GM12873 (cell line): ENCODE measurements at regions not wholly inside any gene's neighbourhood (a gene's known extent, or its start where the extent isn't known, plus 50 kb on each side); places are given as distances from the start of the nearest gene placed in this dataset.

Experiments used
- TF ChIP-seq, protein P1 (sequence below): IDR thresholded peaks from 2 replicates; pipeline ENCODE4 v1.5.1; 2012; ENCODE audit warnings: low read depth, mild to moderate bottlenecking, moderate library complexity, low read length, control low read depth; ENCODE audit not compliant: insufficient read depth; ENCODE audit errors: missing control alignments

DNA sequence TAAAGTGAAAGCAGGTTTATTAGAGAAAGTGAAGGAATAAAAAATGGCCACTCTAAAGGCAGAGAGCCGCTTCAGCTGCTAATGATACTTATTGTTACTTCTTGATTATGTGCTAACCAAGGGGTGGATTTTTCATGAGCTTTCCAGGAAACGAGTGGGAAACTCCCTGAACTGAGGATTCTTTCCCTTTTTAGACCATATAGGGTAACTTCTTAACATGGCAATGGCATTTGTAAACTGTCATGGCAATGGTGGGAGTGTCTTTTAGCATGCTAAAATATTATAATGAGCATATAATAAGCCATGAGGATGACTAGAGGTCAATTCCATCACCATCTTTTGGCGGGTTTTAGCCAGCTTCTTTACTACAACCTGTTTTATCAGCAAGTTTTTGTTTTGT, 890.0 kb downstream of the UQCRFS1 start:
- TF ChIP-seq, protein P1, sequence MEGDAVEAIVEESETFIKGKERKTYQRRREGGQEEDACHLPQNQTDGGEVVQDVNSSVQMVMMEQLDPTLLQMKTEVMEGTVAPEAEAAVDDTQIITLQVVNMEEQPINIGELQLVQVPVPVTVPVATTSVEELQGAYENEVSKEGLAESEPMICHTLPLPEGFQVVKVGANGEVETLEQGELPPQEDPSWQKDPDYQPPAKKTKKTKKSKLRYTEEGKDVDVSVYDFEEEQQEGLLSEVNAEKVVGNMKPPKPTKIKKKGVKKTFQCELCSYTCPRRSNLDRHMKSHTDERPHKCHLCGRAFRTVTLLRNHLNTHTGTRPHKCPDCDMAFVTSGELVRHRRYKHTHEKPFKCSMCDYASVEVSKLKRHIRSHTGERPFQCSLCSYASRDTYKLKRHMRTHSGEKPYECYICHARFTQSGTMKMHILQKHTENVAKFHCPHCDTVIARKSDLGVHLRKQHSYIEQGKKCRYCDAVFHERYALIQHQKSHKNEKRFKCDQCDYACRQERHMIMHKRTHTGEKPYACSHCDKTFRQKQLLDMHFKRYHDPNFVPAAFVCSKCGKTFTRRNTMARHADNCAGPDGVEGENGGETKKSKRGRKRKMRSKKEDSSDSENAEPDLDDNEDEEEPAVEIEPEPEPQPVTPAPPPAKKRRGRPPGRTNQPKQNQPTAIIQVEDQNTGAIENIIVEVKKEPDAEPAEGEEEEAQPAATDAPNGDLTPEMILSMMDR = no peak

DNA sequence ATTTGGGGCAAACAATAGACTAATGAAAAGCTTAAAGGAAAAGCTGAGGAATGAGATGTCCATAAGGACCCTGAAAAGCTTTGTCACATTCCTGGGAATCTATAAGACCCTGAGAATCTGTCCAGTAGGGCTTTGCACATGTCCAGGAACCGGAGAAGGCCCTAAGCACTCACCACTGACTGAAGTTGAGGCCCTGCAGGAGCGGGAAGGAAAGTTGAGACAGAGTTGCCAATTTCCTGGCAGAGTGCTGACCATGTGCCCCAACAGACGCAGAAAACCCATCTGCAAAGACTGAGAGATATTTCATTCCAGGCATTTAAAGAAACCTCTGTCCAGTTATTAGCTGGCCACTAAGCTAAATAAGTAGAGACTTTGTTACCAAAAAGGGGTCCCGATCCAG, 890.5 kb downstream of the UQCRFS1 start:
- TF ChIP-seq, protein P1 = no peak

DNA sequence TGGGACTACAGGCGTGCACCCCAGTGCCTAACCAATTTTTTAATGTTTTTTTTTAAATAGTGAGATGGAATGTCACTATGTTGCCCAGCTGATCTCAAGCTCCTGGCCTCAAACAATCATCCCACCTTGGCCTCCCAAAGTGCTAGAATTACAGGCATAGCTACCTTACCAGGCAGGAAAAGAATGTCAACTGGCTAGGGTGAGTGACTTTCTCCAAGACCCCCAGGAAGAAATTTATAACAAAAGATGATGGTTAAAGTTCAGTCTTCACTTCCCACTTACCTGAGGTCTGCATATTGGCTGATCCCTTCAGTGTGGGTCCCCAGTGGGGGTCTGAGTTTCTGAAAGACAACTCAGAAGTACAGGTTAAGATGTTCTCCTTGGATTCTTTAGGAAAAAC, 893.0 kb downstream of the UQCRFS1 start:
- TF ChIP-seq, protein P1 = no peak

DNA sequence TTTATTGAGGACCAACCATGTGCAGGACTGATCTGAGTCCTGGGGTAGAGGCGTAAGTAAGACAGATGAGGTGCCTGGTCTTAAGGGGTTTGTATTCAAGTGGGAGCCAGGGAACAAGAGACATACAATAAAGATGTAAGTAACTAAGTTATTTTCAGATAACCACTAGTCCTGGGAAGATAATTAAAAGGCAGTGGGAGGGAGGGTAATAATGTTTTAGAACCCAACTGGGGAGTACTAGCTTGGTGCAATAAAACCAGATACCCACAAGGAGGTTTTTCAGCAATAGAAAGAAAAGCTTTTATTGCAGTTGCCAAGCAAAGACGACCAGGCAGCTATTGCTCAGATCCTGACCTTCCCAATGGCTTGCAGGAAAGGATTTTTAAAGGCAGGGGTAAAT, 893.7 kb downstream of the UQCRFS1 start:
- TF ChIP-seq, protein P1 = no peak

DNA sequence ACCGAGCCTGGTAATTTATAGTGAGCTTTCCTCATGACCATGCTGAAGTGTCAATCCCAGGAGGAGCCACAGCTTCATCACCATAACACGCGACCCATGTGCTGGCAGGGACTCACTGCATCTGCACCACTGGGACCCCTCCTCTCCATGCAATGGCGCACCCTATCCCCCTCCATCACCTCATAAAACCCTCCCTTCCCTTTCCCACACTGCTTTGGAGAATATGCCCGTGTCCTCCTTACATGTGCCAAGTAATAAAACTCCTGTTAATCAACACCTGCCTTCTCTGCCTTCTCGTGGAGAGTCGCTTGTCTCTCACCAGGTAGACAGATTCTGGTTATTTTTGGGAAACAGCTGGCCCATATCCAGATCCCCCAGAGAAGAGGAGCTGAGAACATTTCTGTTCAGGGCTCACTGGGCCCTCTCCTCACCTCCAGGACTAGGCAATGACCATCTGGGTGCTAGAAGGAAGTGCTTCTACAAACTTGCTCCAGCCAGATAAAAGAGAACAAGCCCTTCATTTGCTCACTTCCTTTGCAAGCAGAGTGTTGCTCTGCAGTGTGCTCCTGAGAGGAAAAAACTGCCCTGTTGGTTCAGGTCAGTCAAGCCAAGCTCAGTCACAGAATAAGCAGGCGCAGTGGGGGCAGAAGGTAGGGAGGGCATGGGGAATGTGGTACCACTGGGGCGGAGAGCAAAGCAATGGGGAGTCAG, 894.3 kb downstream of the UQCRFS1 start:
- TF ChIP-seq, protein P1 = no peak

DNA sequence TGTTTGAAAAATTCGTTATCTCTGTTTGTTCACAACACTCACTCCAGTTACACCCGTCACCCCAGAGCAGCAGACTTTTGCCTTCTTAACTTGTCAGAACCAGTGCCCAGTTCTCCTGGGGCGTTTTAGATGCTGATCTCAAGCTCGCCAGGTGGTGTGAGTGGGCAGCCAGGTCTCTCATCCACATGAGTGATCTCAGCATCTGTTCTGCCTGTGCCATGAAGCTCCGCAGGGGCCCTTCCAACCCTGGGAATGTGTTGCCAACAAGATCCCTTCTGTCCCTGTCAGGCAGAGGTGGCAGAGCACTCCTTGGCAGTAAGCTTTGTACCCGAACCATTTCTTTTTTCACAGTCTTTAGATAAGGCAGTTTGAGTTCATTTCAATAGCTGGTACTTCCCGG, 896.5 kb downstream of the UQCRFS1 start:
- TF ChIP-seq, protein P1 = no peak

DNA sequence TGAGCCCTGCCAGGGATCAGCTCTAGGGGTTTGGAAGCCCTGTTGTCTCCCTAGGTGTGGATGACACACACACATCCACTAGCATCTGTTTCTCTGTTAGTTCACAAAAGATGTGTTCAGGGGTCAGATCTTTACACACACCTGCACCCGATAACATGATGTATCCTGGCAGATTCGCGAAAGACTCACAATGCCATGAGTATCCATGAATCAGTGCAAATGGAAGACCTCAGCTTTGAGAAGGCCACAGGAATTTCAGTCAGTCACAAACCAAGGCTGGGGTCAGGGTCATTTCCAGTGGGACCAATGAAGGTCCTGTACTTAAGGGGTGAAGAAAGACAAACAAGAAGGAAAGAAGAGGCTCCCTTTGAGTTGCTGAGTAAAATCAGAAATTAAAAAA, 898.2 kb downstream of the UQCRFS1 start:
- TF ChIP-seq, protein P1 = no peak

DNA sequence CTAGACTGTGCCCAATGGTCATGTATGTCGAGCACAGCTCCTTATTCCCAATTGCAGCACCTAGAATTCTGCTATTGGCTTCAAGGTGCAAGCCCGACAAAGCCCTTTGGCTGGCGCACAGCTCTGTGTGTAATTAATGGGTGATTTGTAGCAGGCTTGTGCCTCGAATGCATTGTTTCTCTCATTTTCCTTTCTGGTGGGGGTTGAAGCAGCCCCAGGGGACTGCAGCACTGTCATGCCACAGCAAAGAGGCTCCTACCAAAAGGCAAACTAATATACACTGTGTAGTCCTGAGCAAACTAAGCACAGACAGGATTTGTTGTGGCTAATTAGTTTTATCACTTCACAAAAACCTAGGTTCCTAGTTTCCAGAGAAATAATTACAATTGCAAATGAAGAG, 898.7 kb downstream of the UQCRFS1 start:
- TF ChIP-seq, protein P1 = no peak
